EH (cell line): ENCODE measurements at regions not wholly inside any gene's neighbourhood (a gene's known extent, or its start where the extent isn't known, plus 50 kb on each side); places are given as distances from the start of the nearest gene placed in this dataset.

Source experiments
- DNase-seq: peaks from one replicate; pipeline ENCODE4 v3.0.0-alpha.2; 2015; ENCODE audit warnings: low read depth

GRCh38 chr1:194268839-194269238, 1082.4 kb upstream of the B3GALT2 start:
- peak; percentile 67 for DNase-seq

DNA sequence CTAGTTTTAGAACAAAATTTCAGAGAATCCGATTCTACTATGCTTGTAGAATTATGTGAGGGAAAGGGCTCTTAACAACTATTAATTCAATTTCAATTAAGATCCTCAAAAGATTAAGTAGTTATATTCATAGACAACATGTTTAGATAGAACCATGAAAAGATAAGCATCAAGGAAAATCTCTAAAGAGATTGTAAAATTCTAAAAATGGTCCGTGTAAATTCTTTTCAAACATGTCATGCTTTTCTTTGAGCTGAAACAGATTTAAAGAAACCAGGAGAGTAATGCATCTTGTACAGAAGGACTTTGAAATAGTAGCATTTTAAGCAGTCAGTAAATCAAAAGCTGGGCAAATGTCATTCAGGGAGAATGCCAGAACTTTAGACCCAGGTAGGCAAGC, 1080.6 kb upstream of the B3GALT2 start:
- DNase-seq: peak; percentile 79

DNA sequence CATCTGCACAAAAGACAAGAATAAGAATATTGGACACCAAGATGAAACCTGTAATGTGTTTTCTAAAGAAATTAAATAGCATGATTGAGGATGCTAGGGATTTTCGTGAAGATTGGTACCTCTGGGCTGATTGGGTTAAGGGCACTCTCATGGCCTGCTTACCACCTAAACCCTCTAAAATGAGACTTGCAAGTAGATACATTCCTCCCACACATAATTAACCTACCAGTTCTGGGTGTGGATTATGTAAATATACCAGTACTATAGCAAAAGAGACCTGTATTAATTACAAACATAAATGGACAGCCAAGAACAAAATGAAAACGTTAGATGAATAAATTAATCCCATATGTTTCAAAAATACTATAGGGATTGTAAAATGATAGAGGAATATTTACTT, 1069.6 kb upstream of the B3GALT2 start:
- DNase-seq: no peak

GRCh38 chr1:194252199-194252598, 1065.8 kb upstream of the B3GALT2 start:
- peak; percentile 87 for DNase-seq

- DNase-seq: no peak
These were observed 1054.8 kb upstream of the B3GALT2 start for GRCh38 chr1:194241215-194241614.

GRCh38 chr1:194233069-194233468, 1046.7 kb upstream of the B3GALT2 start:
- peak; percentile 24 for DNase-seq

DNA sequence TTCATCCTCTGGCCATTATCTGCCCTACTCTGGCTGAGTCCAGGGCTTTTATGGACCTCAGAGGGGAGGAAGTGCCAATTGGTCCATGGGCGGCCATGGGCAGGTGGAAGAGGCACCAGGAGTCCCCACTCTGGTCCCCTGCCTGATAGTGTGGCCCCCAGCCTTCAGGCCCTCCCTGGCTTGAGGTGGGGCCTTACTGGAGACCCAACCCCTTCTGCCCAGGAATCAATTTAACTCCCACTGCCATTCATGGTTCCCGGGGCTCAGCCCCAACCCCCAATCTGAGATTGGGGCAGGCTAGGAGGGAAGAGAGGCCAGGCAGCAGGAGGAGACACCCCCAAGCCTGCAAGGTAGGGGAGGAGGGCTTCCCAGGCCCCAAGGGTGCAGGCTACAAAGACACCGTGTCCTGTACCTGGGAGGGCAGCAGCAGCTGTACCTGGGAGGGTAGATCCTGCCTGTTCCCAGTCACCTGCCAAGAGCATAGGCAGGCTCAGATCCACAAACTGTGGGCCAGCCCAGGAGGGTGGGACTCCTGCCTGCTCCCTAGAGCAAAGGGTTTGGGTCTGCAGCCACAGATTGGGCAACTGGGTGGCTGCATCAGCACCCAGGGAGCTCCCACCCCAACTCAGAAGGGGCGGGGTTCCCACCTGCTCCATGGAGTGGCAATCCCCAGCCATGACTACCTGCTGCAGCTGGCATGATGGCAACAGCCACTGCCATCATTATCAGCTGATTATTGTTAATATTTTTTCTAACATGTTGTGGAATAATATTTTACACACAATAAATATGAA, 1044.1 kb upstream of the B3GALT2 start:
- no peak for DNase-seq

DNA sequence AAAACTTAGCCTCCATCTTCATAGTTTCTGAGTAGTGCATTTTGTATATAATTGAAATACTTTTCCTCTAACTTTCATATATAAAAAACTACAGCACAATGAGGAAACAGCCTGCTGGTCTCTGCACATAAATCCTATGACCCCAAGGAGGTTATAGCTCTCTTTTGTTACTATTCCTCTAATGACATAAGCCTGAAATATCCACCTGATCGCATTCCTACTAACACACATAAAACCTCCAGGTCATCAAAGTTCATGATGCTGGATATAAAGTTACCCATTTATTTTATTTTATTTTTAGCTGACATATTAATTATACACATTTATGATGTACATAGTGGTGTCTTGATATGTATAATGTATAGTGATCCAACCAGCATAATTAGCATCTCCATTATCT, 1042.0 kb upstream of the B3GALT2 start:
- no peak for DNase-seq

DNA sequence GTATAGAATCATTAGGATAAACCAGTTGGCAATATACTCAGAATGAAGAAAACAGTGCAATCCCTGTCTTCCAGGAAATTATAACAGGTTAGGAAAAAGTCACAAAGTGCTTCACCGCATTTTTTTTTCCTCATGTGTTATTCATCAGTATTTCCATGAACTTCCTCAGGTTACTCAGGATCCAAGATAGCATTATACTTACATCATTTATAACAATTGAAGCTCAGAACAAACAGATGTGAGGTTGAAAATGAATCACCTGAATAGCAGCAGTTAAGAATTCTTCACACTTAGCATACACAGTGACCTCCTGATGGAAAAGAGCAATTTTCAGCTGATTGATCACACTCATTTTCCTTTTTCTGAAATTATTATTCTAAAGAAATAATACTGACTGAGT, 1040.7 kb upstream of the B3GALT2 start:
- no peak for DNase-seq

GRCh38 chr1:194225821-194226220, 1039.4 kb upstream of the B3GALT2 start:
- DNase-seq: peak; percentile 6

DNA sequence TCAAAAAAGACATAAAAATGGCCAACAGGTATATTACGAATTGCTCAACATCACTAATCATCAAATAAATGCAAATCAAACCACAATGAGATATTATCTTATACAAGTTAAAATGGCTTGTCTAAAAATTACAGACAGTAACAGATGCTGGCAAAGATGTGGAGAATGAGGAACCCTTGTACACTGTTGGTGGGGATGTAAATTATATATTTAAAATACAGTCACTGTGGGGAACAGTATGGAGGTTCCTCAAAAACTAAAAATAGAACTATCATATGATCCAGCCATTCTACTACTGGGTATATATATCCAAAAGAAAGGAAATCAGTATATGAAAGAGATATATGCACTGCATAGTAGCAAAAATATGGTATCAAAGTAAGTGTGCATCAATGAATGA, 1037.2 kb upstream of the B3GALT2 start:
- DNase-seq: no peak

- no peak for DNase-seq
These were observed 1029.0 kb upstream of the B3GALT2 start for GRCh38 chr1:194215448-194215847.

GRCh38 chr1:194214735-194215134, 1028.3 kb upstream of the B3GALT2 start:
- no peak for DNase-seq

DNA sequence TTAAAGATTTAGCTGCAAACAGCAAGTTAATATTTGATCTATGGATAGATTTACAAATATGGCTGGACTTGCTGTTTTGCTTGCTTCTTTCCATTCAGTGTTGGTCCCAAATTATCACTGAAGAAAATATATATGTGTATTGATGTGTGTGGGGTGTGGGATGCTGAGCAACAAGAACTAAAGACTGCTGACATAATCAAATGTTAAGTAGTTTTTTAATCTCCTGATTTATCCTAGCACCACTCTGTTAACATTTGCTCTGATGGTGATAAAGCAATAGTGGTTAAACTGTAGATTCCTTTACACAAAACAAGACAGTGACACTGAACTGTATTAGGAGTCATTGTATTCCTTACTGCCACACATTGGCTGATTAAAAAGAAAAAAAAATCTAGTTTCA, 1023.5 kb upstream of the B3GALT2 start:
- no peak for DNase-seq

GRCh38 chr1:194208674-194209073, 1022.3 kb upstream of the B3GALT2 start:
- DNase-seq: no peak

DNA sequence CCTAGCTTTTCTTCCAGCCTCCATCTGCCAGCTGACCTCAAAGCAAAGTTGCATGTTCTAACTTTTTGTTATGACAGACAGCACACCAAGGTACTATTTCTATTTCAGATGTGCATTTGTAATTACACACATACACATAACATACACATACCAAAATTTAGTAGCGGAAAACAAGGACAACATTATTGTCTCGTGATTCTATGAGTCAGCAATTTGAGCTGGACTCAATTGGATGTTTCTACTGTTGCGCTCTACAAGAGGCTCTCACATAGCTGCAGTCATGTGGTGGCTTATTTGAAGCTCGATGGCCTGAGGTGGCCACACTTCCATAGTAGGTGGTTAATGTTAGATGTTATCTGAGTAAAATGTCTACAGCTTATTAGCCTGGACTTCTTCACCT, 1010.1 kb upstream of the B3GALT2 start:
- no peak for DNase-seq

GRCh38 chr1:194194724-194195123, 1008.3 kb upstream of the B3GALT2 start:
- DNase-seq: peak; percentile 11

- no peak for DNase-seq
These were observed 998.6 kb upstream of the B3GALT2 start for GRCh38 chr1:194184974-194185373.

DNA sequence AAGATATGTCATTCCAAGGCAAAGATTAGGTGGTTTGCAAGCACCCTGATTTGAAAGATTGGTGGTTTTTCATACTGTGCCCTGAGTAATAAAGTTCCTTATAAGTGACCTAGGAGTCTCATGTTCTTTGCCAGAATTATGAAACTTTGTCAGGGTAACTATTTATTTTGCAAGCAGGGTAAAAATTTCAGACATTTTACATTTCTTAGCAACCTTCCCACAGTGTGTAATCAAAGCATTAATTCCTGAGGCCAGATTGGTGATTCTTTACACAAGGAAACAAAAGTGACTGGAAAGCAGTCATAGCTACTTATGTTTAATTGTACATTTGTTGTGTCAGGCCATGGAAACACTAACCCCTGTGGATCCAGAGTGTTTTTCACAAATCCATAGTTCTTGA, 998.0 kb upstream of the B3GALT2 start:
- DNase-seq: peak; percentile 55

DNA sequence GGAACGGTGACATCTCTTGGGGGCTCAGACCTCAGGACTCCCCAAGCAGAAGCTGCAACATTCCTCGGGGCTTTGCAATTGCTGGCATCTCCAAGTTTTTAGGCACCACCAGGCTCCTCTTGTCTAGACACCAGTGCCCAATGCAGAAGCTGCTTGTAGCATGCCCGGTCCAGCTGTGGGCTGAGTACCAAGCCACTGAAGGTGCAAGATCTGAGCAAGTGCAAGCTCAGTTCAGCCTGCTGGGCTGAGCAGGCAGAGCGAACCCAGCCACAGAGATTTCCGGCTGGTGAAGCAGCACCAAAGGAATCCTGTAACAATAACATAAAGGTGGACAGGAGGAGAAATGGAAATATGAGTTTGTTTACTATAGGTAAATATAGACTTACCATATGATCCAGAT, 995.4 kb upstream of the B3GALT2 start:
- DNase-seq: no peak

- peak; percentile 9 for DNase-seq
These were observed 989.8 kb upstream of the B3GALT2 start for GRCh38 chr1:194176212-194176611.

GRCh38 chr1:194175251-194175650, 988.8 kb upstream of the B3GALT2 start:
- peak; percentile 46 for DNase-seq

- DNase-seq: no peak
These were observed 988.1 kb upstream of the B3GALT2 start for GRCh38 chr1:194174528-194174927.

- no peak for DNase-seq
These were observed 985.2 kb upstream of the B3GALT2 start for GRCh38 chr1:194171596-194171995.
